ENCODE measurements at regions not wholly inside any gene's neighbourhood (a gene's known extent, or its start where the extent isn't known, plus 50 kb on each side); places are given as distances from the start of the nearest gene placed in this dataset.
A peak's percentile ranks its signal among the peaks of the same experiment; 100 is the strongest.
"Not testable (repeated sequence)": the region's sequence is repeated elsewhere in the genome, so short reads cannot be mapped to it uniquely, and the experiment has no call there.

- no peak for DNase-seq
These were observed 208.0 kb upstream of the KCNH7 start for GRCh38 chr2:163046615-163047014.

- no peak for DNase-seq
These were observed 207.3 kb upstream of the KCNH7 start for GRCh38 chr2:163045830-163046229.

- DNase-seq, result no peak
These were observed 205.5 kb upstream of the KCNH7 start for GRCh38 chr2:163044114-163044513.

GRCh38 chr2:163043201-163043600 is 204.6 kb upstream of the KCNH7 start:
- DNase-seq, result no peak

- no peak for DNase-seq
These were observed 200.7 kb upstream of the KCNH7 start for GRCh38 chr2:163039266-163039665.

GRCh38 chr2:163028807-163029206 is 190.2 kb upstream of the KCNH7 start:
- DNase-seq, result no peak

- not testable (repeated sequence) for DNase-seq
These were observed 187.7 kb upstream of the KCNH7 start for GRCh38 chr2:163026136-163026775.

GRCh38 chr2:163016882-163017281 is 178.3 kb upstream of the KCNH7 start:
- DNase-seq, result not testable (repeated sequence)

- no peak for DNase-seq
These were observed 172.4 kb upstream of the KCNH7 start for GRCh38 chr2:163011000-163011399.

- DNase-seq, result no peak
These were observed 170.1 kb upstream of the KCNH7 start for GRCh38 chr2:163008642-163009041.

GRCh38 chr2:162994718-162995117 is 156.2 kb upstream of the KCNH7 start:
- no peak for DNase-seq

GRCh38 chr2:162992828-162993227 is 154.3 kb upstream of the KCNH7 start:
- no peak for DNase-seq

GRCh38 chr2:162989507-162989906 is 150.9 kb upstream of the KCNH7 start:
- no peak for DNase-seq

GRCh38 chr2:162974771-162975170 is 136.2 kb upstream of the KCNH7 start:
- DNase-seq, result no peak

- peak; percentile 6 for DNase-seq
These were observed 133.8 kb upstream of the KCNH7 start for GRCh38 chr2:162972383-162972782.

GRCh38 chr2:162968306-162968705 is 129.7 kb upstream of the KCNH7 start:
- DNase-seq, result no peak

GRCh38 chr2:162967811-162968210 is 129.2 kb upstream of the KCNH7 start:
- DNase-seq, result no peak

GRCh38 chr2:162967147-162967546 is 128.6 kb upstream of the KCNH7 start:
- no peak for DNase-seq

- DNase-seq, result no peak
These were observed 126.6 kb upstream of the KCNH7 start for GRCh38 chr2:162965191-162965590.

GRCh38 chr2:162964513-162964912 is 125.9 kb upstream of the KCNH7 start:
- DNase-seq, result no peak

GRCh38 chr2:162963156-162963555 is 124.6 kb upstream of the KCNH7 start:
- DNase-seq, result no peak

- no peak for DNase-seq
These were observed 107.2 kb upstream of the KCNH7 start for GRCh38 chr2:162945785-162946184.

- no peak for DNase-seq
These were observed 99.8 kb upstream of the KCNH7 start for GRCh38 chr2:162938387-162938786.

- no peak for DNase-seq
These were observed 95.6 kb upstream of the KCNH7 start for GRCh38 chr2:162934191-162934590.

- no peak for DNase-seq
These were observed 93.8 kb upstream of the KCNH7 start for GRCh38 chr2:162932416-162932815.

- no peak for DNase-seq
These were observed 91.0 kb upstream of the KCNH7 start for GRCh38 chr2:162929571-162929970.

Measured in activated CD4-positive, alpha-beta T cell treated with anti-CD3 and anti-CD28 coated beads, Interleukin-2, Interleukin-6, amounts not matched to agents 100 ng/mL and 50 ng/mL, durations not matched to agents 16 hours and 8 hours (primary cell).